GM12874 (cell line): ENCODE measurements at regions not wholly inside any gene's neighbourhood (a gene's known extent, or its start where the extent isn't known, plus 50 kb on each side); places are given as distances from the start of the nearest gene placed in this dataset.

Experiments
- CTCF ChIP-seq: IDR thresholded peaks from 2 replicates; pipeline ENCODE4 v1.5.1; 2011; ENCODE audit warnings: low read depth, mild to moderate bottlenecking, control low read depth, low read length, moderate library complexity; ENCODE audit not compliant: insufficient read depth

GRCh38 chr11:127950162-127950561 is 637.2 kb downstream of the ETS1 start:
- no peak for TF ChIP-seq CTCF

- TF ChIP-seq CTCF: no peak
Measured at GRCh38 chr11:127943763-127944162, 643.6 kb downstream of the ETS1 start.

- no peak for TF ChIP-seq CTCF
Measured at GRCh38 chr11:127943152-127943551, 644.2 kb downstream of the ETS1 start.

- TF ChIP-seq CTCF: no peak
Measured at GRCh38 chr11:127939000-127939399, 648.4 kb downstream of the ETS1 start.

GRCh38 chr11:127935081-127935480 is 652.3 kb downstream of the ETS1 start:
- TF ChIP-seq CTCF: no peak

- no peak for TF ChIP-seq CTCF
Measured at GRCh38 chr11:127931803-127932202, 655.6 kb downstream of the ETS1 start.

GRCh38 chr11:127926721-127927120 is 660.6 kb downstream of the ETS1 start:
- no peak for TF ChIP-seq CTCF

- TF ChIP-seq CTCF: no peak
Measured at GRCh38 chr11:127925475-127925874, 661.9 kb downstream of the ETS1 start.
